Epithelial cell of proximal tubule (primary cell): ENCODE measurements at regions not wholly inside any gene's neighbourhood (a gene's known extent, or its start where the extent isn't known, plus 50 kb on each side); places are given as distances from the start of the nearest gene placed in this dataset.
"Not testable (repeated sequence)": the region's sequence is repeated elsewhere in the genome, so short reads cannot be mapped to it uniquely, and the experiment has no call there.

Source experiments
- DNase-seq: peaks from one replicate; pipeline ENCODE4 v3.0.0-alpha.2; 2011; ENCODE audit warnings: low read depth
- H3K4me3 ChIP-seq: 2 replicates; pipeline ENCODE4 v1.5.1; 2011; ENCODE audit warnings: low read depth, mild to moderate bottlenecking, low read length
- TF ChIP-seq, protein P1 (sequence below): conservative IDR thresholded peaks from 2 replicates; pipeline ENCODE4 v1.5.1; 2012; ENCODE audit warnings: low read depth, mild to moderate bottlenecking, low read length

GRCh38 chr20:41735949-41736348 lies 117.8 kb upstream of the CHD6 start:
- H3K4me3 ChIP-seq: no peak overlapping the region
- TF ChIP-seq, protein P1, sequence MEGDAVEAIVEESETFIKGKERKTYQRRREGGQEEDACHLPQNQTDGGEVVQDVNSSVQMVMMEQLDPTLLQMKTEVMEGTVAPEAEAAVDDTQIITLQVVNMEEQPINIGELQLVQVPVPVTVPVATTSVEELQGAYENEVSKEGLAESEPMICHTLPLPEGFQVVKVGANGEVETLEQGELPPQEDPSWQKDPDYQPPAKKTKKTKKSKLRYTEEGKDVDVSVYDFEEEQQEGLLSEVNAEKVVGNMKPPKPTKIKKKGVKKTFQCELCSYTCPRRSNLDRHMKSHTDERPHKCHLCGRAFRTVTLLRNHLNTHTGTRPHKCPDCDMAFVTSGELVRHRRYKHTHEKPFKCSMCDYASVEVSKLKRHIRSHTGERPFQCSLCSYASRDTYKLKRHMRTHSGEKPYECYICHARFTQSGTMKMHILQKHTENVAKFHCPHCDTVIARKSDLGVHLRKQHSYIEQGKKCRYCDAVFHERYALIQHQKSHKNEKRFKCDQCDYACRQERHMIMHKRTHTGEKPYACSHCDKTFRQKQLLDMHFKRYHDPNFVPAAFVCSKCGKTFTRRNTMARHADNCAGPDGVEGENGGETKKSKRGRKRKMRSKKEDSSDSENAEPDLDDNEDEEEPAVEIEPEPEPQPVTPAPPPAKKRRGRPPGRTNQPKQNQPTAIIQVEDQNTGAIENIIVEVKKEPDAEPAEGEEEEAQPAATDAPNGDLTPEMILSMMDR: no peak
- no peak for DNase-seq

DNA sequence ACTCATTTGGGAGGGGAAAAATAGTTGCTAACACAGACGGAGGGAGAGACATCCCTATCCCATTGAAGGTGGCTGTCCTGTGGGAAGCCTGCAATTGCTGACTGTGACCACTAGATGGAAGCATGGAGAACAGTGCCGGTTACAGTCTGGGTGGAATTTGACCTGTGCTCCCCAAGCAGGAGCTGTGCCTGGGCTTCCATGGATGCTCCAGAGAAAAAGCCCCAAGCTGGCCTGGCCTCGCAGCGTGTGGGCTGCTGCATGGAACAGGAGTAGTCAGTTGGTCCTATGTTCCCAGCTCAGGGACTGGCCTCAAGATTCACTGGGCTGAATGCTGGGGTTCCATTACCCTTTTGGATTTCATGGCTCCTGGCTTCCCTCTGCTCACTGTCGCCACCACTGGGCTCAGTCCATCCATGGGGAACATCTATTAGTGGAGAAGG lies 116.3 kb upstream of the CHD6 start:
- DNase-seq: no peak
- TF ChIP-seq, protein P1: peak; percentile 88
- H3K4me3 ChIP-seq: no peak overlapping the region

GRCh38 chr20:41733151-41733550 lies 115.0 kb upstream of the CHD6 start:
- no peak overlapping the region for H3K4me3 ChIP-seq
- no peak for DNase-seq
- TF ChIP-seq, protein P1: no peak

GRCh38 chr20:41731198-41731597 lies 113.0 kb upstream of the CHD6 start:
- not testable (repeated sequence) for H3K4me3 ChIP-seq

GRCh38 chr20:41727681-41728080 lies 109.5 kb upstream of the CHD6 start:
- not testable (repeated sequence) for DNase-seq, H3K4me3 ChIP-seq

More at GRCh38 chr20:41731198-41731597, 113.0 kb upstream of the CHD6 start:
- DNase-seq: not testable (repeated sequence)

DNA sequence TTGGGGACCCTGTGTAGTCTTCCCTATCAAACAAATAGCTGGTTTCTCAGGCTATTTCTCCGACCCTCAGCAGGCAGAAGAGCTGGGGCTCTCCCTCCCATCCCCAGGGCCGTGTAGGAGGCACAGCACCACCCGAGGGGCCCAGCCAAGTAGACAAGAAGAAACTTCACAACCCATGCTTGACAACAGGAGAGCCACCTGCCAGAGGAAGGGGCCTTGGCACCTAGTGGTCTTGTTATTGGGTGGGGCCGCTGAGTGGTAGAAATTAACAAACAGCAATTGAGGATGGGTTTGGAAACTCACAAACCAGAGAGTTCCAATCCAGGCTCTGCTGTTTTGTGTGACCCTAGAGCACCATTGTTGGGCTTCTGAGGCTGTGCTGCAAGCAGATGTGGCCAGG lies 108.5 kb upstream of the CHD6 start:
- DNase-seq: no peak
- TF ChIP-seq, protein P1: no peak
- H3K4me3 ChIP-seq: no peak overlapping the region

DNA sequence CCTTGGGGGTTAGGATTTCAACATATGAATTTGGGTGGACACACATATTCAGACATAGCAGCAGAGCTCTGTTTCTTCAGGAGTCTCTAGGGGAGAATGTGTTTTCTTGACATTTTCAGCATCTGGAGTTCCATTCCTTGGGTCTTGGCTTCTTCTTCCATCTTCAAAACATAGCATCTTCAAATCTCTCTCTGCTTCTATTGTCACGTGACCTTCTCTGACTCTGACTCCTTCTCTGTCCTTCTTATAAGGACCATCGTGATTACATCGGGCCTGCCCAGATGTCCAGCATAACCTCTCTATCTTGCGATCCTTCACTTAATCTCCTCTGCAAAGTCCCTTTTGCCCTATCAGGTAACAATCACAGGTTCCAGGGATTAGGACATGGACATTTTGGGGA lies 101.0 kb upstream of the CHD6 start:
- DNase-seq: no peak
- TF ChIP-seq, protein P1: no peak

DNA sequence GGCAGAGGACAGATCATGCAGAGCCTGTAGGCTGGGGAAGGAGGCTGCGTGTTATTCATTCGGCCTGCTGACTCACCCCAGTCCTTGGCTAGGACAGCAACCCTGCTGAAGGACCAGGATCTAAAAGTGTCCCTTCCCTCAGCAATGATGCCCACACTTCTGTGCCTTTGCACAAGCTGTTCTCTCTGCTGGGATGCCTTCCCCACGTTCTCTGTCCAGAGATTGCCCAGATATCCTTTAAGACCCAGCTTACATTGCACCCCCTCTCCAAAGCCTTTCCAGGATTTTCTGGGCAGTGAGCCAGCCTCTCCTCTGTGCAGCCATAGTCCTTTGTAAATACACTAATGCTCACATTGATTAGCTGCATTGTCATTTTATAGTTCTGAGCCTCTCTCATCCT lies 99.3 kb upstream of the CHD6 start:
- DNase-seq: no peak
- TF ChIP-seq, protein P1: no peak
- no peak overlapping the region for H3K4me3 ChIP-seq

More for the DNA sequence above, 101.0 kb upstream of the CHD6 start:
- H3K4me3 ChIP-seq: no peak overlapping the region
